IgD-negative memory B cell (primary cell): ENCODE measurements at regions not wholly inside any gene's neighbourhood (a gene's known extent, or its start where the extent isn't known, plus 50 kb on each side); places are given as distances from the start of the nearest gene placed in this dataset.
"Not testable (repeated sequence)": the region's sequence is repeated elsewhere in the genome, so short reads cannot be mapped to it uniquely, and the experiment has no call there.

ENCODE experiments used
- H3K27ac Mint-ChIP-seq, 3 donors: one replicate each; pipeline ENCODE4 v1.8.0; 2020 to 2022; ENCODE audit warnings: mild to moderate bottlenecking in 3 of 3, mixed read lengths in 3 of 3, moderate library complexity in 1 of 3
- H3K27me3 Mint-ChIP-seq: one replicate; pipeline ENCODE4 v1.8.0; 2021; ENCODE audit warnings: mixed read lengths
- H3K36me3 Mint-ChIP-seq: one replicate; pipeline ENCODE4 v1.8.0; 2020; ENCODE audit warnings: mild to moderate bottlenecking, mixed read lengths
- H3K4me1 Mint-ChIP-seq, 3 donors: one replicate each; pipeline ENCODE4 v1.8.0; 2020 to 2022; ENCODE audit warnings: mixed read lengths in 3 of 3, mild to moderate bottlenecking in 1 of 3
- H3K4me3 Mint-ChIP-seq, 4 donors: one replicate each; pipeline ENCODE4 v1.8.0; 2020 to 2022; ENCODE audit warnings: mild to moderate bottlenecking in 4 of 4, mixed read lengths in 4 of 4, moderate library complexity in 3 of 4
- H3K9me3 Mint-ChIP-seq, 3 donors: one replicate each; pipeline ENCODE4 v1.8.0; 2020 to 2021; ENCODE audit warnings: mixed read lengths in 3 of 3, mild to moderate bottlenecking in 1 of 3

- no peaks in the 10 kb centered on the region for H3K36me3 Mint-ChIP-seq
- peaks cover 0 to 2% (median 0%) of the 10 kb centered on the region in 3 donors for H3K9me3 Mint-ChIP-seq
- H3K27ac Mint-ChIP-seq, result no peak overlapping the region
- no peak overlapping the region for H3K4me3 Mint-ChIP-seq
- peaks cover 3% of the 10 kb centered on the region for H3K27me3 Mint-ChIP-seq
- no peaks in the 10 kb centered on the region for H3K4me1 Mint-ChIP-seq
Measured at GRCh38 chr17:63041722-63042121, 75.7 kb downstream of the TANC2 start.

GRCh38 chr17:63042256-63042812 lies 76.3 kb downstream of the TANC2 start:
- Mint-ChIP-seq H3K27ac (no peak overlapping the region), H3K4me3 (no peak overlapping the region), H3K9me3 (peaks cover 0 to 2% (median 0%) of the 10 kb centered on the region in 3 donors), H3K4me1 (no peaks in the 10 kb centered on the region), H3K27me3 (peaks cover 3% of the 10 kb centered on the region), H3K36me3 (no peaks in the 10 kb centered on the region)

DNA sequence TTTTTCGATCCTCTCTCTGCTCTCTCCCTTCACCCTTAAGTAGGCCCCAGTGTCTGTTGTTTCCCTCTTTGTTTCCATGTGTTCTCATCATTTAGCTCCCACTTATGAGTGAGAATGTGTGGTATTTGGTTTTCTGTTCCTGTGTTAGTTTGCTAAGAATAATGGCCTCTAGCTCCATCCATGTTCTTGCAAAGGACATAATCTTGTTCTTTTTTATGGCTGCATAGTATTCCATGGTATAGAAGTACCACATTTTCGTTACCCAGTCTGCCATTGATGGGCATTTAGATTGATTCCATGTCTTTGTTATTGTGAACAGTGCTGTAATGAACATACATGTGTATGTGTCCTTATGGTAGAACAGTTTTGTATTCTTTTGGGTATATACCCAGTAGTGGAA lies 91.5 kb downstream of the TANC2 start:
- not testable (repeated sequence) for H3K36me3 Mint-ChIP-seq, H3K4me1 Mint-ChIP-seq, H3K9me3 Mint-ChIP-seq, H3K27me3 Mint-ChIP-seq, H3K4me3 Mint-ChIP-seq, H3K27ac Mint-ChIP-seq

DNA sequence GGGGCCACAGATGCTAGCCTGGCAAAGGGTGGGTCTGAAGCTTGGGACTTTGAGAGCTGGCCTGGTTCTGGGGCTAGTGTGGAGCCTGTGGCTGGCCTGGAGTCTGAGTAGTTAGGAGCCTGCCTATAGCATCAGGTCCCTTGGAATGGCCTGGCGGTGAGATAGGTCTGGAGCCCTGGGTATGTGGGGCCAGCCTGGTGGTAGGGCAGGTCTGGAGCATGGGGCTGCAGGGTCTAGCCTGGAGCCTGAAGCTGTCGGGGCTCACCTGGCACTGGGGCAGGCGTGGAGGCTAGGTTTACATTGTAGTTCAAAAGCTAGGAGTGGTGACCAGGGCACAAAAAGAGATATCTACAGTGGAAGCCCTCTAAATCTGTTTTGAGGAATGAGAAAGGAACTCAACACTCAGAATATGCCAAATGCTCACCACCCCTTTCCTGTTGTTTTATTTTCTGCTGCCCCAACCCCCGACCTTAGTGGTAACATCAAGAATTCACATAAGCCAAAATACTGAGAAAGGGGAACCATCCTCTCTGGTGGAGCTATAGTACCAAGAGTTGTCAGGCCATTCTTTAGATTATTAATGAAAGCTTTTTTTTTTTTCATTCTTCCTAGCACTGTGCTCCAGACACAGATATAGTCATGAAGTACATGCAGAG lies 100.3 kb downstream of the TANC2 start:
- Mint-ChIP-seq H3K4me3 (no peak overlapping the region), H3K9me3 (no peaks in the 10 kb centered on the region), H3K27ac (no peak overlapping the region)

GRCh38 chr17:63069245-63069644 lies 103.2 kb downstream of the TANC2 start:
- Mint-ChIP-seq H3K4me1 (no peaks in the 10 kb centered on the region), H3K9me3 (no peaks in the 10 kb centered on the region), H3K27ac (no peak overlapping the region), H3K36me3 (peaks cover 2% of the 10 kb centered on the region), H3K27me3 (peaks cover 4% of the 10 kb centered on the region), H3K4me3 (no peak overlapping the region)

More for the DNA sequence above, 100.3 kb downstream of the TANC2 start:
- Mint-ChIP-seq H3K4me1 (no peaks in the 10 kb centered on the region), H3K36me3 (peaks cover 2% of the 10 kb centered on the region), H3K27me3 (peaks cover 4% of the 10 kb centered on the region)

- no peaks in the 10 kb centered on the region for H3K9me3 Mint-ChIP-seq
- H3K4me3 Mint-ChIP-seq, result no peak overlapping the region
- H3K27ac Mint-ChIP-seq, result no peak overlapping the region
- no peaks in the 10 kb centered on the region for H3K4me1 Mint-ChIP-seq
- peaks cover 1% of the 10 kb centered on the region for H3K27me3 Mint-ChIP-seq
- peaks cover 2% of the 10 kb centered on the region for H3K36me3 Mint-ChIP-seq
Measured at GRCh38 chr17:63070031-63070430, 104.0 kb downstream of the TANC2 start.

DNA sequence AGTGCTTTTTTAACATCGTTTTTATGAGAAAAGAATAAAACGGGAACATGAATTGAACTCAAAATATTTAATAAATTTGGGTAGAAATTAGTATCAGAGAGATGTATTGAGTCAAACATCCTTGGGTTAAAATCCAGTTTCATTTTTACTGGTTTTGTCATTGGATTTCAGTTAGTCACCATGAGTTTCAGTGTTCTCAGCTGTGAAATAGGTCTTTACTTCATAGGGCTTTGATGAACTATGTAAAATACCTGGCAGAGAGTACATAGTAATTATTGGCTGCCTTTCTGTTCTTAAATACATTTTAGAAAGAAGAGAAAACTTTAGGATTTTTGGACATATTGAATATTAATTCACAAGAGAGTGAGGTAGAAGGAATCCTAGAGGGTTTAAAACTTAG lies 105.8 kb downstream of the TANC2 start:
- Mint-ChIP-seq H3K36me3 (peaks cover 2% of the 10 kb centered on the region), H3K4me1 (peaks cover 0 to 2% (median 2%) of the 10 kb centered on the region in 3 donors), H3K27ac (no peak overlapping the region), H3K4me3 (no peak overlapping the region), H3K27me3 (peaks cover 2% of the 10 kb centered on the region), H3K9me3 (no peaks in the 10 kb centered on the region)

DNA sequence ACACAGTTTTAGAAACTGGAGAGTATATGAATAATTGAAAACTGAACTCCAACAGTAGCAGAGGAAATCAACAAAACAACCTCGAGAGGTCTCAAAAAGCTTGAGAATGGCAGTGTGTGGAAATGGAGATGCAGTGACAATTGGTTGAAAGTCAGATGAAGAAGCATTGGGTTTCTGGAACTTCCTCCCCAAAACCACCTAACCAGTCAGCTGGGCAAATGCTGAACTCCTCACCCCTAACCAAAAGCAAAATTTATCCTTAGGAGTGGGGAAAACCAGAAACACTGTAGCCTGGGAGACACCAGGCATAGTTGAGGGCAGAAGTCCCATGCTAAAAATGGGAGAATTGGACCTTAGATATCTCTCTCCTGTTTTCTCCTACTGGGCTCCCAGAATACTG lies 109.9 kb downstream of the TANC2 start:
- Mint-ChIP-seq H3K27me3 (peaks cover 2% of the 10 kb centered on the region), H3K27ac (no peak overlapping the region), H3K36me3 (no peaks in the 10 kb centered on the region), H3K4me1 (peaks cover 0 to 2% (median 2%) of the 10 kb centered on the region in 3 donors), H3K4me3 (no peak overlapping the region), H3K9me3 (no peaks in the 10 kb centered on the region)

DNA sequence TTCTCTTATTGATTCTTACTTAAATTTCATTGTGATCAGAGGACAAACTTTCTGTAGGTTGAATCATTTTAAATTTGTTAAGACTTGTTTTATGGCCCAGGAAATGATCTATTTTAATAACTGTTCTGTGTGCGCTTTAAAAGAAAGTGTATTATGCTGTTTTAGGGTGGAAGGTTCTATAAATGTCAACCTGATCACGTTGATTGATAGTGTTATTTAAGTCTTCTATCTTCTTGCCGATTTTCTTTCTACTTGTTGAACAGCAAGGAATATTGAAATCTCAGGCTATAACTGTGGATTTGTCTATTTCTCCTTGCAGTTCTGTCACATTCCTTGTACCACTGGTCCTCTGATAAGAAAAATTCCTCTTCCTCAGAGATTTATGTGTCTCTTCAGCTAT lies 112.7 kb downstream of the TANC2 start:
- Mint-ChIP-seq H3K27me3 (peaks cover 2% of the 10 kb centered on the region), H3K4me3 (no peak overlapping the region), H3K4me1 (peaks cover 0 to 2% (median 2%) of the 10 kb centered on the region in 3 donors), H3K27ac (no peak overlapping the region), H3K9me3 (no peaks in the 10 kb centered on the region), H3K36me3 (no peaks in the 10 kb centered on the region)

DNA sequence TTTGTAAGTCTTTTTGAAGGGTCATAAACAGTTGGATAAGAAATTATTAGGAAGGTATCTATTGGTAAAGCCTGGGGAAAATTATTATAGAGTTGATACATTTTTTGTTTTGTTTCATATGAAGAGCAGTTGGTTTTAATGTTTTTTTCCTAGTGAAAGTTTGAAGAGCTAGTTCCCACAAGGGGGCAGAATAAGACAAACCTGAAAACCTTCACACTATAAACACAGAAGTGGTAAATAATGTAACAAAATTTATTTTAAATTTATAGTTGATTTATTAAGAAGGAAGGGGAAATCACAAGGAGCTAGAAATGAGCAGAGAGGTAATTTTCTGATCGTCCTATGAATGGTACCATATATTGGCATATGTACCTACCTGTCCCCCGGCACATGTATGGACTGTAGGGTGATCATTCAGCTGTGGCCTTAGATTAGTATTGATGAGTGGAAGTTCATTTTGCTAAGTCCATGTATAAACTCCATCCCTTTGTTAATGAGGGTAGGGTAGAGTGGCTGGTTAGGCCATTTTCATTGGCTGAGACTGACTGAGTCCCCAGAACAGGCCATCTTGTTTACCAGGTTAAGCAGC lies 116.3 kb downstream of the TANC2 start:
- H3K27me3 Mint-ChIP-seq, result no peaks in the 10 kb centered on the region
- no peak overlapping the region for H3K4me3 Mint-ChIP-seq
- no peaks in the 10 kb centered on the region for H3K4me1 Mint-ChIP-seq
- no peak overlapping the region for H3K27ac Mint-ChIP-seq
- no peaks in the 10 kb centered on the region for H3K36me3 Mint-ChIP-seq
- H3K9me3 Mint-ChIP-seq, result peaks cover 0 to 3% (median 3%) of the 10 kb centered on the region in 3 donors

GRCh38 chr17:63082952-63083351 lies 116.9 kb downstream of the TANC2 start:
- Mint-ChIP-seq H3K4me3 (no peak overlapping the region), H3K36me3 (no peaks in the 10 kb centered on the region), H3K9me3 (peaks cover 0 to 3% (median 3%) of the 10 kb centered on the region in 3 donors)

GRCh38 chr17:63086483-63087185 lies 120.6 kb downstream of the TANC2 start:
- H3K9me3 Mint-ChIP-seq, result peaks cover 0 to 3% (median 3%) of the 10 kb centered on the region in 3 donors
- H3K27me3 Mint-ChIP-seq, result no peaks in the 10 kb centered on the region
- no peaks in the 10 kb centered on the region for H3K36me3 Mint-ChIP-seq
- no peaks in the 10 kb centered on the region for H3K4me1 Mint-ChIP-seq
- no peak overlapping the region for H3K4me3 Mint-ChIP-seq
- H3K27ac Mint-ChIP-seq, result no peak overlapping the region

More at GRCh38 chr17:63082952-63083351, 116.9 kb downstream of the TANC2 start:
- H3K27me3 Mint-ChIP-seq, result no peaks in the 10 kb centered on the region
- H3K4me1 Mint-ChIP-seq, result no peaks in the 10 kb centered on the region
- no peak overlapping the region for H3K27ac Mint-ChIP-seq

DNA sequence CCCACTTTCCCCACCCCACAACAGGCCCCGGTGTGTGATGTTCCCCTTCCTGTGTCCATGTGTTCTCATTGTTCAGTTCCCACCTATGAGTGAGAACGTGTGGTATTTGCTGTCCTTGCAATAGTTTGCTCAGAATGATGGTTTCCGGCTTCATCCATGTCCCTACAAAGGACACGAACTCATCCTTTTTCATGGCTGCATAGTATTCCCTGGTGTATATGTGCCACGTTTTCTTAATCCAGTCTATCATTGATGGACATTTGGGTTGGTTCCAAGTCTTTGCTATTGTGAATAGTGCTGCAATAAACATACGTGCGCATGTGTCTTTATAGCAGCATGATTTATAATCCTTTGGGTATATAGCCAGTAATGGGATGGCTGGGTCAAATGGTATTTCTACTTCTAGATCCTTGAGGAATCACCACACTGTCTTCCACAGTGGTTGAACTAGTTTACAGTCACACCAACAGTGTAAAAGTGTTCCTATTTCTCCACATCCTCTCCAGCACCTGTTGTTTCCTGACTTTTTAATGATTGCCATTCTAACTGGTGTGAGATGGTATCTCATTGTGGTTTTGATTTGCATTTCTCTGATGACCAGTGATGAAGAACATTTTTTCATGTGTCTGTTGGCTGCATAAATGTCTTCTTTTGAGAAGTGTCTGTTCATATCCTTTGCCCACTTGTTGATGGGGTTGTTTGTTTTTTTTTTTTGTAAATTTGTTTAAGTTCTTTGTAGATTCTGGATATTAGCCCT lies 124.5 kb downstream of the TANC2 start:
- H3K27me3 Mint-ChIP-seq, H3K9me3 Mint-ChIP-seq, H3K36me3 Mint-ChIP-seq, H3K4me3 Mint-ChIP-seq, H3K4me1 Mint-ChIP-seq: not testable (repeated sequence)
- H3K27ac Mint-ChIP-seq, result peak overlapping the region in 1 of 3 donors; percentile 36

GRCh38 chr17:63091909-63092308 lies 125.9 kb downstream of the TANC2 start:
- not testable (repeated sequence) for H3K27me3 Mint-ChIP-seq, H3K4me3 Mint-ChIP-seq, H3K9me3 Mint-ChIP-seq, H3K4me1 Mint-ChIP-seq, H3K36me3 Mint-ChIP-seq, H3K27ac Mint-ChIP-seq

GRCh38 chr17:63094631-63095030 lies 128.6 kb downstream of the TANC2 start:
- H3K36me3 Mint-ChIP-seq, result no peaks in the 10 kb centered on the region
- H3K4me3 Mint-ChIP-seq, result no peak overlapping the region
- H3K27me3 Mint-ChIP-seq, result no peaks in the 10 kb centered on the region
- peaks cover 3 to 17% (median 3%) of the 10 kb centered on the region in 3 donors for H3K4me1 Mint-ChIP-seq
- no peak overlapping the region for H3K27ac Mint-ChIP-seq
- peaks cover 0 to 1% (median 0%) of the 10 kb centered on the region in 3 donors for H3K9me3 Mint-ChIP-seq
